ENCODE measurements at regions not wholly inside any gene's neighbourhood (a gene's known extent, or its start where the extent isn't known, plus 50 kb on each side); places are given as distances from the start of the nearest gene placed in this dataset.

DNA sequence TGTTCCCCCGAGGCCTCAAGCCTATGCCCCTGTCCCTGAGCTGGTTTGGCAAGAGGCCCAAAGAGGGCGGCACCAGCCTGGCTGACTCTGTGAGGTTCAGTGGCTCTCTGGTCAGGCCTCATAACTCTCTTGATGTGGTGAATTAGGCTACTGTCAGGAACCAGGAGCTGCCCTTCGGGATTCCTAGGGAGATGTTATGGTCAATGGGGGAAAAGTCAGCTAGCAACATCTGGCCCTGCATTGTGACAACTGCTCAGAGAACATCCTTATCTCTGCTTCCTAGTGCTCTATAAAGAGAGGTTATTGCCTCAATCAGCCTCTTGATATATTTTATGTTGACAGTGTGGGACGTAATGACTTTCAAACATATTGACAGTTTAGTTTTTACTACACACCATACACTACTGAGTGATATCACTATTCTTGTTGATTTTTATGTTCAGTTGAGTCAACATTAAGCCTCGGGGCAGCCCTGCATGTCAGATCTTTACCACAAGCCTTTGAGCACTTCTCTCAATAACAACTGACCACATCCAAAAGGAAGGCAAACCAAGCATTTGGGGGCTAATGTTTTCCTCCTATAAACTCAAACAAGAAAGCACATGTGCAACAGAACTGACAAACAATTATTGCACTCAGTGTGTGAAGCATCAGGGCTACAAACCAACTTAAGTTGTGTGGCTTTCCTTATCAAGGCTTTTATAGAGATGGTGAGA is 448.3 kb upstream of the SLC14A2 start:
- no peak overlapping the region for H3K4me3 ChIP-seq (ENCODE audit: control insufficient read depth, low read depth, low read length)
- TF ChIP-seq, protein P1, sequence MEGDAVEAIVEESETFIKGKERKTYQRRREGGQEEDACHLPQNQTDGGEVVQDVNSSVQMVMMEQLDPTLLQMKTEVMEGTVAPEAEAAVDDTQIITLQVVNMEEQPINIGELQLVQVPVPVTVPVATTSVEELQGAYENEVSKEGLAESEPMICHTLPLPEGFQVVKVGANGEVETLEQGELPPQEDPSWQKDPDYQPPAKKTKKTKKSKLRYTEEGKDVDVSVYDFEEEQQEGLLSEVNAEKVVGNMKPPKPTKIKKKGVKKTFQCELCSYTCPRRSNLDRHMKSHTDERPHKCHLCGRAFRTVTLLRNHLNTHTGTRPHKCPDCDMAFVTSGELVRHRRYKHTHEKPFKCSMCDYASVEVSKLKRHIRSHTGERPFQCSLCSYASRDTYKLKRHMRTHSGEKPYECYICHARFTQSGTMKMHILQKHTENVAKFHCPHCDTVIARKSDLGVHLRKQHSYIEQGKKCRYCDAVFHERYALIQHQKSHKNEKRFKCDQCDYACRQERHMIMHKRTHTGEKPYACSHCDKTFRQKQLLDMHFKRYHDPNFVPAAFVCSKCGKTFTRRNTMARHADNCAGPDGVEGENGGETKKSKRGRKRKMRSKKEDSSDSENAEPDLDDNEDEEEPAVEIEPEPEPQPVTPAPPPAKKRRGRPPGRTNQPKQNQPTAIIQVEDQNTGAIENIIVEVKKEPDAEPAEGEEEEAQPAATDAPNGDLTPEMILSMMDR (conservative IDR thresholded peaks at IDR 0.05; ENCODE audit: control insufficient read depth, insufficient read depth, low read depth, low read length) = no peak
- peak; percentile 88 for DNase-seq (ENCODE audit: low read depth)

DNA sequence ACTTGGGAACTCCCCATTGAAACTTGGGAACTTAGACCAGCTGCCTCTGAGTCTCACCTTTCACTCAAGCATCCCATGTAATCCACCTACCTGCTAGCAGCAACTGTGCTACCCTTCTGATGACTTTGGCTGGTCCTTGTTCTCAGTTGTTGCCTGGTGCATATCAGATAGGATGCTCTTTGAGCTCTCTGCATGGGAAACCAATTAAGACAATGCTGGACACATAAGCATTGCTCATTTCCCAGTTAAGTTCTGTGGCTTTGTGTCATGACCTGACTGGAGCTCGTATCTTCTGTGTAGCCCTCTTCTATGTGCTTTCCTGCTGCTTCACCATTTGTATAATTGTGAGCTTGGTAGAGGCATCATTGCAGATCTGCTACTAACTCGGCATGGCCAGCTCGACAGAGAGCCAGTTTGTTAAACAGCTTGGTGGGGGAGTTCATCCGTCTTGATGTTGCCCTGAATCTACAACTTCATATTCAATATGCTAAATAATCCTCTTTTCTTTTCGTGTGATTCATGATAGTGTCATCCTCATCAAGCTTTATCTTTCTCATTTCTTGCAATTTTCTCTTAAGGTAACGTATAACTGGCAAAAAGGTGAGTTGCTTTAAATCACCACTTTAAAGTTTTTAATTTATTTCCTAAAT is 447.5 kb upstream of the SLC14A2 start:
- DNase-seq (ENCODE audit: low read depth) = peak; percentile 95
- TF ChIP-seq, protein P1 (conservative IDR thresholded peaks at IDR 0.05; ENCODE audit: control insufficient read depth, insufficient read depth, low read depth, low read length) = no peak

DNA sequence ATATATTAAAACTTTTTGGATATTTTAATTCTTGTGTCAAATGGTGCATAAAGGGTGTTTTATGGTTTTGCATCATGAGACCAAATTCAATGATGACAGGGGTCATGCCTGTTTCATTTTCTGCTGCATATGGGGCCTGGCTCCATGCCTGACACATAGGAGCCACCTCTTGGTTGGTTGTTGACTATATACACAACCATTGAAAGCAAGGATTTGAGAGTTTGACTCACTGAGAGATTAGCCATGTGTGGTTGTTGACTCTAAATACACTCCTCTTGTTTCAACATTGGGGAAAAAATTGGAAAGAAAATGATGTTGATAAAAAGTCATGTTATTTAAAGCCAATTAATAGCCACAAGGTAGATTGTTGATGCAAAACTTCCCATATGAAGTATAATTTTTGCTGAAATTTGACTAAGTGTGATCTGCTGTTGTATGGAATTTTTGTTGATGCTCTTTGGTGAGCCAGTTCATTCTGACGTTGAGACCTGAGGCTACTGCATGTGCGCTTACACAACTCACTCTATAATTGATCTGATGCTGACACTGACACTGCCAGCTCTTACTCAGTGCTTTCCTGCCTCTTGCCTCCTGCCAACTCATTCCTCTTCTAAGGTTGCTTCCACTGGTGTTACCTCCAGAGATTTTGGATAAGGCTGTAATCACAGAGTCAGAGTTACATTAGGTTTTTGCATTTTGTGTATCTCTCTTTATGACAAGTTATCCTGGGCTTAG is 446.2 kb upstream of the SLC14A2 start:
- TF ChIP-seq, protein P1 (conservative IDR thresholded peaks at IDR 0.05; ENCODE audit: control insufficient read depth, insufficient read depth, low read depth, low read length) = no peak
- no peak overlapping the region for H3K4me3 ChIP-seq (ENCODE audit: control insufficient read depth, low read depth, low read length)
- peak; percentile 98 for DNase-seq (ENCODE audit: low read depth)

More for the DNA sequence above, 447.5 kb upstream of the SLC14A2 start:
- H3K4me3 ChIP-seq (ENCODE audit: control insufficient read depth, low read depth, low read length) = no peak overlapping the region

DNA sequence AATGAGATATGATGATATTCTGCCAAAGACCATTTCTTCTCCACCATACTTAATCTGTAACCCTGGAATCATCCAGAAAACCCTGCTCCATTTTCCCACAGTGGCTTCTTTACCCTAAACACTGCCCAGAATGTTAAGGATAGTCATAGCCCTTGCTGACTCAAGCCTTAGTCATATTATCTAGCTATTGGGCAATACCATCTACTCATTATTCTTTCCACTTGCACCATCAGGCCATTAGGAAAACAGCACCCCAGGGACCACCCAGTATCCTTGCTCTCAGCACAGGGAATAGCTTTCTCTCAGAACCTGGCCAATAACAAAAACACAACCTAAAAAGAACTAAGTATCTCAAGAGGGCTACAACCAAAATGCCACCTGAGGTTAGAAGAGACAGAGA is 445.7 kb upstream of the SLC14A2 start:
- peak; percentile 99 for DNase-seq (ENCODE audit: low read depth)
- TF ChIP-seq, protein P1 (conservative IDR thresholded peaks at IDR 0.05; ENCODE audit: control insufficient read depth, insufficient read depth, low read depth, low read length) = peak; percentile 9
- no peak overlapping the region for H3K4me3 ChIP-seq (ENCODE audit: control insufficient read depth, low read depth, low read length)

DNA sequence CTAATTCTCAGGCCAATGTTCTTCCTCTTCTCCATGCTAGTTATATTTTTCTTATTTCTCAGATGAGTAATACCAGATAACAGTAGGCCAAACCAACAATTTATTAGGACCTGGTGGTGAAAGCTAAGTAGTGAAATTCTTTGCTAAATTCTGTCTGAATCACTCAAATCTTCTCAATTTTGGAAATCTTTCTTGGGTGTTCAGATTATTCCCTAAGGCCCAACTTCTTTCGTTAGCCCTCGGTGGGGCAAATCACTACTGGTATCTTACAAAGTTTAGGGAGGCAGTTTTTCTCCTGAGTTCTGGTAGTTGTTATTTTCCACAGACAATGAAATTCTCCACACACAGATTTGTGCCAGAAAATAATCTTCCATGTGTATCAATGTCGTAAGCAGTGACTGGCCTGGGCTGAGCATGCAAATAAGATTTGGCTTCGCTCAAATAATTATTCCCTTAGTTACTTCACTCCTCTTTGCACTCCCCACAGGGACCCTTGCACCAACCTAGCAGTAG is 443.5 kb upstream of the SLC14A2 start:
- no peak overlapping the region for H3K4me3 ChIP-seq (ENCODE audit: control insufficient read depth, low read depth, low read length)
- DNase-seq (ENCODE audit: low read depth) = peak; percentile 93
- TF ChIP-seq, protein P1 (conservative IDR thresholded peaks at IDR 0.05; ENCODE audit: control insufficient read depth, insufficient read depth, low read depth, low read length) = peak; percentile 24

DNA sequence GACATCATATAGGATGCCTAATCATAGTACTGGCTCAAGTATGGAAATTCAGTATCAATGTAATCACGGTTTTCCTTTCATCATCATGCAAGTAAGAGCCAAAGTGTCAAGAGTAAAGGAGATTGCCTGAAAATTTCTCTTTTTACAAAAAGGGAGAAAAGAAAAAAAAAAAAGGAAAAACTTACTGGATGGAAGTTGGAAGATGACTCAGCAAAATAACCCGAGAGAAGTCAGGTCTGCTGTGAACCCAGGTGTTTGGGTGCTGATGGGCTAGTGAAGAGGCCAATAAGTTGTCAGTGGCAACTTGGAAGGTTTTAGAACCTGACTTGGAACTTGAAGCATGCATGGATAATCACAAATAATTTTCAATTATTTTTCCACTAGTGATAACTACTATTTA is 441.9 kb upstream of the SLC14A2 start:
- no peak for DNase-seq (ENCODE audit: low read depth)
- H3K4me3 ChIP-seq (ENCODE audit: control insufficient read depth, low read depth, low read length) = no peak overlapping the region
- TF ChIP-seq, protein P1 (conservative IDR thresholded peaks at IDR 0.05; ENCODE audit: control insufficient read depth, insufficient read depth, low read depth, low read length) = no peak
